GM18870 (cell line): ENCODE measurements at regions not wholly inside any gene's neighbourhood (a gene's known extent, or its start where the extent isn't known, plus 50 kb on each side); places are given as distances from the start of the nearest gene placed in this dataset.

Source experiments
- ATAC-seq: cut with Tn5 transposase; IDR thresholded peaks from one replicate; pipeline ENCODE4 v1.9.1; 2021; ENCODE audit warnings: moderate library complexity; ENCODE audit not compliant: unreplicated experiment

DNA sequence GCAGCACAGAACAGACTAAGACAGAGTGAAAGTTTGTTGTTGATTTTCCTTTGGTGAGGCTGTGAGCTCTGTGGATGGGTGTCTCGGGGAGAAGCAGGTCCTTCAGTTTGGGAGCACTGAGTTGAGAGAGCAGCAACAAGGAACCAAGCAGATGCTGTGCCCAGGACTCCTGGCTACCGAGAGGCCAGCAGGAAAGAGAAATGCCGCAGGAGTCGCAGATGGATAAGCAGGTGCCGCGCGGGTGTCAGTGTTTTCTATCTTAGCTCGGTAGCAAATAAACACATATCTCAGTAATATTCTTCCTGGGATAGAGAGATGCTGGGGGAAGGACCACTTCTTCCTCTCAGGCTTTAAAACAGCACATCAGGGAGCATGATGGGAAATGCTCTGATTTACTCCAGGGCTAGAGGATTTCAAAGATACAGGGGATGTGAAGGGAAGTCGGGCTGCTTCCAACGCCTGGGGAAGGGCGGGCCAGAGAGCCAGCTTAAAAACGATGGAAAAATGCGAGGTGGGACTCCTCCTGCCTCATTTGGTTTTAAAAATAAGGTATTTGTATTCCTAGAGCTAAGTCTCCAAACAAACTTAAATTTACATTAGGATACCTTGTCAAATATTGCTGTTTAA lies 470.7 kb upstream of the B3GAT1 start:
- ATAC-seq, result no peak

DNA sequence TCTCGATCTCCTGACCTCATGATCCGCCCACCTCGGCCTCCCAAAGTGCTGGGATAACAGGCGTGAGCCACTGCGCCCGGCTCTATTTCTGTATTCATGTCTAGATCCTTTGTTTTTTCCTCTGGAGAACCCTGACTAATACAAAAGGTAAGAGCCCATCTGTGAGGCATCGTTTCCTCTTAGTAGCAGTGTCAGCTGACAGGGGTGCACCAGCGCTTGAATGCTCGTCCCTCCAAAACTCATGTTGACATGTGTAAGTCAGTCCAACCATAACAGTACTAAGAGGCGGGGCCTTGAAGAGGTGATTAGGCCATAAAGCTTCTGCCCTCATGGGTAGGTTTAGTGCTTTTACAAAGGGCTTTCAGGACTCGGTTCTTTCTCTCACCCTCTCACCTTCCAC lies 470.1 kb upstream of the B3GAT1 start:
- no peak for ATAC-seq

GRCh38 chr11:134880788-134881187 lies 468.7 kb upstream of the B3GAT1 start:
- ATAC-seq, result no peak

DNA sequence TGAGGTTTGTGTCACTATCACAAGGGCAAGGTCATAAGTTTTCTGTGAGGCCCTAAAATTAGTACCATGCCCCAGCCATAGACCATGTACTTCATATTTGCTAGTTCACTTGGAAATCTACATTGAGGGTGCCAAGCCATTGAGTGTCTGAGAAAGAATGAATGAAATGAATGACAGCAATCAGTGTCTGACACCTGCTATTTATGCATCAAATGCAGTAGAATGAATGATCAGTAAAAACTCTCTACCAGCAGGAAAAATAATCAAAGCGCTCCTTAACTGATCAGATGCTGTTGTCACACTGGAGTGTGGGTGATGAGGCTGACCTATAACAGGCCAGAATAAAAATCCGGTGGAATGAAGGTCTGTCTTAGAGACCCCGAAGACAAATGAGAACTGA lies 467.9 kb upstream of the B3GAT1 start:
- no peak for ATAC-seq

DNA sequence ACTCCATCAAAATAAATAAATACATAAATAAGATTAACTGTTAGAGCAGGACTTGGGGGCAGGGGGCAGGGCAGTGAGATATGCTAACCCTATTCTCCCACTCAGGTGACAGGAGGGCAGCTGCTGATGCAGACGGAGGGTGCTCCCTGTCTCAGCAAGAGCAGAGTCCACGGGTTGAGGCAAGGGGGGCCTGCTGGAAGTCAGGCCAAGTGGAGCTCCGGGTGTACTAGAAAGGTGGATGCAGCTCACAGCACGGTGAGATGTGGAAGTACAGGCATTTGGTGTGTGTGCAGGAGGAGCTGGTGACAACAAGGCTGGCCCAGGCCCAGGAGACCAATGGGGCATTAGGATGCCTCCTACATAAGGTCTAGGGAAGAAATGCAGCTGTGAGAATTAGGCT lies 467.3 kb upstream of the B3GAT1 start:
- no peak for ATAC-seq

- ATAC-seq, result no peak
These were observed 466.7 kb upstream of the B3GAT1 start for GRCh38 chr11:134878785-134879184.

GRCh38 chr11:134876226-134876625 lies 464.2 kb upstream of the B3GAT1 start:
- no peak for ATAC-seq

DNA sequence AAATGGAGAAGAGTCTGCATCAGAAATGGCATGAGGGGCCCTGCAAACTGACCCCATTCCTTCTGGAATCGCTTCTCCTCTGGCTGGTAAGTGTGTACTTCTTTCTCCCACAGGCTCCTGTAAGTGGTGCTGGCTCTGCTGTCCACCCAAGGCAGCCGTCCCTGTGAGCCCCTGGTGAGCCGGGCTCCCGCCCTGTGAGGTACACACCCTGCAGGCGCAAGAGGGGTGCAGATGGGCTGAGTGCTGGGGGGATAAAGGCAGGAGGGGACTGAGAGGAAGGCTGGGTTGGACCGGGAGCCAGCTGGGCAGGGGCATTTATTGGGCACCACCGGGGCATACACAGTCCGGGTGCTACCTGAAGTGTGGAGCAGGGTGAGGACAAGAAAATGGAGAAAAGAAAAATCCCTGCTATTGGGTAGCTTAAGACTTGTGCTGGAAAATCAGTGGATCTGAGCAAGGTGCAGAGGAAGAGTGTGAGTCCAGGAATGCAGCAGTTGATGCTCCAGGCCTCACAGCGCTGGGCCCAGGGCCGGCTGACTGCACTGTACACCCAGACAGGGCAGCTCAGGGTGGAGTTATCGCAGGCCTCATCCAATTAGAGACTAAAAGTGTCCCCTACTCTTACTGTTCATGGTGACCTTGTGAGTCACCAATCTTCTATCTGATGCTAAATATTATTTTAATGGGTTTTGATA lies 455.1 kb upstream of the B3GAT1 start:
- ATAC-seq, result no peak

- ATAC-seq, result no peak
These were observed 454.2 kb upstream of the B3GAT1 start for GRCh38 chr11:134866215-134866614.

GRCh38 chr11:134864968-134865305 lies 452.9 kb upstream of the B3GAT1 start:
- no peak for ATAC-seq

GRCh38 chr11:134864233-134864967 lies 452.4 kb upstream of the B3GAT1 start:
- ATAC-seq, result no peak

- ATAC-seq, result no peak
These were observed 451.3 kb upstream of the B3GAT1 start for GRCh38 chr11:134863294-134863693.

GRCh38 chr11:134862587-134863195 lies 450.6 kb upstream of the B3GAT1 start:
- ATAC-seq, result no peak

GRCh38 chr11:134862105-134862502 lies 450.1 kb upstream of the B3GAT1 start:
- no peak for ATAC-seq

GRCh38 chr11:134861490-134862104 lies 449.6 kb upstream of the B3GAT1 start:
- no peak for ATAC-seq

DNA sequence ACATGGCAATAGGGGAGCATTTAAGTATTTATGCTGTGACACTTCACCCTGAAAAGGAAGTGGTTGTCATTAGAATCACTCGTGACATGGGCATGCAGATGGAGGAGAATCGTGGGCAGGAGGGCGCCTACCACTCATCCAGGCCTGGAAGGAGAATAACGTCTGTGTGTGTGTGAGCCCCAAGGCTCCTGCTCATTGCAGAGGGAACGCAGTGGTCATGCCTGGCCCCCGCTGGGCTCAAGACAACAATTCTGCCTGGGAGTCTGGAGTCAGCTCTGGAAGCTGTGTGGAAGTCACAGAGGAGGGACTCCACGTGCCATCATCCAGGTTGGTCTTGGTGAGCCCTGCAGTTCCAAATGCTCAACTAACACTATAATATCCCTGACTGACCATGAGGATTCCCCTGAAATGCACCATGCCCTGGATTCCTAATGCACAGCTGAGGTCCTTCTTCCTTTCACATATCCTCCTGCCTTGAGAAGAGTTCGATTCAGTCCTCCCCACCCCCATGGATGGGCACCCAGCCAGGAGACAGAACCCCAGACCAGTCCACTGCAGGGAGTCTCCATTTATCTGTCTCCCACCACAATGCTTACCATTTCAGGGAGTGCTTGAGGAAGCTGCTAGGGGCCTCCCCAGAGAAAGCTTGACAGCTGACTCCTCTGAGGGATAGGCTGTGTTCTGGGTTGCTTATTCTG lies 446.9 kb upstream of the B3GAT1 start:
- ATAC-seq, result no peak

- no peak for ATAC-seq
These were observed 445.0 kb upstream of the B3GAT1 start for GRCh38 chr11:134857035-134857434.

- no peak for ATAC-seq
These were observed 444.3 kb upstream of the B3GAT1 start for GRCh38 chr11:134856056-134856971.
